Caco-2 (cell line): ENCODE measurements at regions not wholly inside any gene's neighbourhood (a gene's known extent, or its start where the extent isn't known, plus 50 kb on each side); places are given as distances from the start of the nearest gene placed in this dataset.
"Not testable (repeated sequence)": the region's sequence is repeated elsewhere in the genome, so short reads cannot be mapped to it uniquely, and the experiment has no call there.

Source experiments
- BruUV-seq: library from RNA; stranded (reverse); fragments of 400-500 nt; replicated peaks from 2 replicates; lab custom pipeline; 2021; lab: Mats Ljungman, UMichigan
- CTCF ChIA-PET: fragments of 300-600 bp; sonication (Branson Sonifier 250); formaldehyde crosslinking; loops from one replicate; lab custom pipeline; 2022; ENCODE audit warnings: antibody characterized with exemption; lab: Charles Lee
- POLR2A ChIA-PET: fragments of 300-600 bp; sonication (Branson Sonifier 250); formaldehyde crosslinking; loops from one replicate; lab custom pipeline; 2022; ENCODE audit warnings: antibody characterized with exemption; lab: Charles Lee
- DNase-seq, 2 experiments: peaks; one replicate each; pipeline versions ENCODE4 v3.0.0 to v3.0.0-alpha.2; 2020 to 2022
- H3K27me3 ChIP-seq: replicated peaks from 2 replicates; pipeline ENCODE4 v1.6.0; 2011; ENCODE audit warnings: low read length; ENCODE audit not compliant: control insufficient read depth, insufficient read depth
- H3K36me3 ChIP-seq: 2 replicates; pipeline ENCODE4 v1.5.1; 2011; ENCODE audit warnings: low read length; ENCODE audit not compliant: control insufficient read depth, insufficient read depth
- H3K4me1 ChIP-seq: fragments of 250-450 bp; sonication (Bioruptor Pico); 2 replicates; pipeline ENCODE4 v1.5.1; 2020; ENCODE audit warnings: mild to moderate bottlenecking
- H3K4me3 ChIP-seq: 2 replicates; pipeline ENCODE4 v1.5.1; 2011; ENCODE audit warnings: low read depth, mild to moderate bottlenecking, control low read depth, low read length
- H3K9me3 ChIP-seq: fragments of 250-450 bp; sonication (Bioruptor Pico); 2 replicates; pipeline ENCODE4 v1.5.1; 2020; ENCODE audit warnings: mild to moderate bottlenecking, moderate library complexity
- H3K27ac Mint-ChIP-seq: one replicate; pipeline ENCODE4 v1.8.0; 2022; ENCODE audit warnings: mixed read lengths; ENCODE audit not compliant: unreplicated experiment
- H3K27me3 Mint-ChIP-seq: one replicate; pipeline ENCODE4 v1.8.0; 2022; ENCODE audit warnings: mixed read lengths; ENCODE audit not compliant: insufficient read depth, unreplicated experiment
- H3K36me3 Mint-ChIP-seq: one replicate; pipeline ENCODE4 v1.8.0; 2022; ENCODE audit warnings: mild to moderate bottlenecking, mixed read lengths; ENCODE audit not compliant: insufficient read depth, unreplicated experiment
- H3K4me1 Mint-ChIP-seq: one replicate; pipeline ENCODE4 v1.8.0; 2022; ENCODE audit warnings: low read depth, mixed read lengths; ENCODE audit not compliant: unreplicated experiment
- H3K4me3 Mint-ChIP-seq: one replicate; pipeline ENCODE4 v1.8.0; 2022; ENCODE audit warnings: mild to moderate bottlenecking, moderate library complexity, mixed read lengths; ENCODE audit not compliant: unreplicated experiment
- H3K9me3 Mint-ChIP-seq: one replicate; pipeline ENCODE4 v1.8.0; 2022; ENCODE audit warnings: mixed read lengths; ENCODE audit not compliant: unreplicated experiment
- CTCF ChIP-seq, 2 experiments: fragments of 200-600 bp in 1 of 2; IDR thresholded peaks; 1 replicate in 1 of 2; 2 replicates in 1 of 2; pipeline versions ENCODE4 v1.5.1 to v1.8.0; 2011 to 2022; ENCODE audit warnings: antibody characterized with exemption in 1 of 2, control low read depth in 1 of 2, inconsistent platforms in 1 of 2, low read depth in 1 of 2, low read length in 1 of 2, mild to moderate bottlenecking in 1 of 2, moderate library complexity in 1 of 2; ENCODE audit not compliant: insufficient read depth in 1 of 2, severe bottlenecking in 1 of 2, unreplicated experiment in 1 of 2
- intact Hi-C: fragments of 100-400 bp; cut with micrococcal nuclease; formaldehyde crosslinking; loops from one replicate; pipeline ENCODE4 v1.10.0; 2022; ENCODE audit not compliant: unreplicated experiment

- no peak overlapping the region for H3K27ac Mint-ChIP-seq
- no peaks in the 10 kb centered on the region for H3K9me3 Mint-ChIP-seq
- H3K36me3 ChIP-seq = no peaks in the 10 kb centered on the region
- no peaks in the 10 kb centered on the region for H3K36me3 Mint-ChIP-seq
- H3K27me3 Mint-ChIP-seq = no peaks in the 10 kb centered on the region
- ChIA-PET CTCF (no interaction called here), POLR2A (no interaction called here)
- H3K27me3 ChIP-seq = no peaks in the 10 kb centered on the region
- BruUV-seq = no TSS peak
- H3K4me3 ChIP-seq = no peak overlapping the region
- H3K4me1 ChIP-seq = no peaks in the 10 kb centered on the region
- no peak for DNase-seq
- H3K4me3 Mint-ChIP-seq = no peak overlapping the region
- intact Hi-C loops = no loop called here
- H3K4me1 Mint-ChIP-seq = no peaks in the 10 kb centered on the region
- no peaks in the 10 kb centered on the region for H3K9me3 ChIP-seq
- TF ChIP-seq CTCF (IDR thresholded peaks at IDR 0.05; ENCODE audit: insufficient read depth in 1 of 2, low read depth in 1 of 2, low read length in 1 of 2, severe bottlenecking in 1 of 2, unreplicated experiment in 1 of 2) = no peak
These were observed 178.8 kb upstream of the PDE4B start for GRCh38 chr1:65613884-65614283.

GRCh38 chr1:65615859-65616258 is 176.8 kb upstream of the PDE4B start:
- H3K27me3 ChIP-seq = no peaks in the 10 kb centered on the region
- no TSS peak for BruUV-seq

DNA sequence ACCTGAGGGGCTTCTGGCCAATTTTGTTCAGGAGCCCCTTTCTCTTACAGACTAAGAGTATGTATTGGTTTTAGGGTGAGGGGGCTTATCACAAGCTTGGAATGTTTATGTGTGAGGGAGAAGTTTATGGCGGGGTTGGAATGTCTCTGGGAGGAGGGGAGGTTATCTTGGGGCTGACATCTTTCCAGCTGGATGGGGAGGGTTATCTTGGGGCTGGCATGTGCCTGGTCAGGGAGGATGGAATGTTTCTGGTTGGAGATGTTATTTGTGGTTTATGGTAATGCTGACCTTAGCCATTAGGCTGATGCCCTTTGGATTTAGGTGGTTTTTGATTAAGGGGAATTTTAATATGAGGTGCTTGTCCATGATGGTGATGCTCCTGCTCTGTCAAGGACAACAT is 171.0 kb upstream of the PDE4B start:
- H3K9me3 Mint-ChIP-seq, H3K36me3 Mint-ChIP-seq, H3K9me3 ChIP-seq, BruUV-seq, H3K27me3 ChIP-seq, POLR2A ChIA-PET, H3K4me3 ChIP-seq, H3K36me3 ChIP-seq, H3K27me3 Mint-ChIP-seq, CTCF ChIA-PET: not testable (repeated sequence)
- H3K27ac Mint-ChIP-seq = peak overlapping the region; percentile 94
- intact Hi-C loops = loop anchor here (5.0 kb wide), 1 partner anchor 66 kb away; no protein-coding TSS in a partner anchor
- H3K4me1 Mint-ChIP-seq = peaks cover 22% of the 10 kb centered on the region
- DNase-seq = peak; percentile 24 to 69
- peak overlapping the region; percentile 27 for H3K4me3 Mint-ChIP-seq
- H3K4me1 ChIP-seq = peaks cover 17% of the 10 kb centered on the region

More at GRCh38 chr1:65615859-65616258, 176.8 kb upstream of the PDE4B start:
- no peak for TF ChIP-seq CTCF (IDR thresholded peaks at IDR 0.05; ENCODE audit: insufficient read depth in 1 of 2, low read depth in 1 of 2, low read length in 1 of 2, severe bottlenecking in 1 of 2, unreplicated experiment in 1 of 2)
- intact Hi-C loops = no loop called here
- Mint-ChIP-seq H3K36me3 (no peaks in the 10 kb centered on the region), H3K27me3 (no peaks in the 10 kb centered on the region), H3K27ac (no peak overlapping the region), H3K9me3 (no peaks in the 10 kb centered on the region), H3K4me1 (no peaks in the 10 kb centered on the region), H3K4me3 (no peak overlapping the region)
- POLR2A ChIA-PET = no interaction called here
- H3K4me3 ChIP-seq = no peak overlapping the region
- DNase-seq = no peak
- H3K4me1 ChIP-seq = no peaks in the 10 kb centered on the region; the same call in 1 of the 2 replicates
- H3K9me3 ChIP-seq = no peaks in the 10 kb centered on the region
- H3K36me3 ChIP-seq = no peaks in the 10 kb centered on the region
- CTCF ChIA-PET = no interaction called here

GRCh38 chr1:65623895-65624294 is 168.8 kb upstream of the PDE4B start:
- intact Hi-C loops = loop anchor here (5.0 kb wide), 1 partner anchor 63 kb away; no protein-coding TSS in a partner anchor
- DNase-seq = no peak
- TF ChIP-seq CTCF (IDR thresholded peaks at IDR 0.05; ENCODE audit: insufficient read depth in 1 of 2, low read depth in 1 of 2, low read length in 1 of 2, severe bottlenecking in 1 of 2, unreplicated experiment in 1 of 2) = no peak
- Histone ChIP-seq H3K9me3 (no peaks in the 10 kb centered on the region), H3K36me3 (no peaks in the 10 kb centered on the region), H3K4me3 (no peak overlapping the region), H3K4me1 (peaks cover 17% of the 10 kb centered on the region), H3K27me3 (no peaks in the 10 kb centered on the region)
- H3K36me3 Mint-ChIP-seq = peaks cover 5% of the 10 kb centered on the region
- POLR2A ChIA-PET = no interaction called here
- no peak overlapping the region for H3K27ac Mint-ChIP-seq
- no peak overlapping the region for H3K4me3 Mint-ChIP-seq
- H3K9me3 Mint-ChIP-seq = no peaks in the 10 kb centered on the region
- BruUV-seq = no TSS peak
- H3K27me3 Mint-ChIP-seq = no peaks in the 10 kb centered on the region
- peaks cover 22% of the 10 kb centered on the region for H3K4me1 Mint-ChIP-seq
- CTCF ChIA-PET = no interaction called here
